PC-9 (cell line): ENCODE measurements at regions not wholly inside any gene's neighbourhood (a gene's known extent, or its start where the extent isn't known, plus 50 kb on each side); places are given as distances from the start of the nearest gene placed in this dataset.

ENCODE experiments used
- BruUV-seq: library from RNA; stranded (reverse); fragments of 400-500 nt; replicated peaks from 2 replicates; lab custom pipeline; 2021; lab: Mats Ljungman, UMichigan
- CTCF ChIA-PET: fragments of 300-600 bp; sonication (Branson Sonifier 250); formaldehyde crosslinking; loops from one replicate; lab custom pipeline; 2022; ENCODE audit warnings: antibody characterized with exemption; lab: Charles Lee
- POLR2A ChIA-PET: fragments of 300-600 bp; sonication (Branson Sonifier 250); formaldehyde crosslinking; loops from one replicate; lab custom pipeline; 2022; ENCODE audit warnings: antibody characterized with exemption; ENCODE audit not compliant: unreplicated experiment; lab: Charles Lee
- DNase-seq, 2 experiments: peaks; one replicate each; pipeline versions ENCODE4 v3.0.0 to v3.0.0-alpha.2; 2015 to 2022; ENCODE audit warnings: mixed read lengths in 1 of 2
- H2AFZ ChIP-seq: fragments of 200-600 bp; sonication (generic); 2 replicates; pipeline ENCODE4 v1.8.1; 2017; ENCODE audit warnings: antibody characterized with exemption
- H3F3A ChIP-seq: fragments of 200-600 bp; sonication (generic); 2 replicates; pipeline ENCODE4 v1.8.1; 2017; ENCODE audit warnings: antibody characterized with exemption, mild to moderate bottlenecking, low read depth; ENCODE audit not compliant: insufficient read depth
- H3K27ac ChIP-seq: fragments of 200-600 bp; sonication (generic); 2 replicates; pipeline ENCODE4 v1.6.1; 2016; ENCODE audit warnings: mixed run types
- H3K27me3 ChIP-seq: fragments of 200-600 bp; sonication (generic); 2 replicates; pipeline ENCODE4 v1.6.1; 2016; ENCODE audit warnings: low read depth, mixed run types; ENCODE audit not compliant: insufficient read depth
- H3K36me3 ChIP-seq: fragments of 200-600 bp; sonication (generic); 2 replicates; pipeline ENCODE4 v1.6.1; 2016; ENCODE audit warnings: low read depth, mixed run types
- H3K4me1 ChIP-seq: fragments of 200-600 bp; sonication (generic); replicated peaks from 2 replicates; pipeline ENCODE4 v1.6.1; 2016; ENCODE audit warnings: mixed run types; ENCODE audit not compliant: insufficient read depth
- H3K4me2 ChIP-seq: fragments of 200-600 bp; sonication (generic); 2 replicates; pipeline ENCODE4 v1.6.1; 2017; ENCODE audit warnings: mixed run types
- H3K4me3 ChIP-seq: fragments of 200-600 bp; sonication (generic); 2 replicates; pipeline ENCODE4 v1.6.1; 2016; ENCODE audit warnings: mixed run types
- H3K79me2 ChIP-seq: fragments of 200-600 bp; sonication (generic); 2 replicates; pipeline ENCODE4 v1.6.1; 2017; ENCODE audit warnings: low read depth, mixed run types
- H3K9me2 ChIP-seq: fragments of 200-600 bp; sonication (generic); 2 replicates; pipeline ENCODE4 v1.8.1; 2017; ENCODE audit warnings: mild to moderate bottlenecking; ENCODE audit not compliant: insufficient read depth
- H3K9me3 ChIP-seq: fragments of 200-600 bp; sonication (generic); 2 replicates; pipeline ENCODE4 v1.8.1; 2016; ENCODE audit warnings: low read depth; ENCODE audit not compliant: insufficient read depth
- H4K20me1 ChIP-seq: fragments of 200-600 bp; sonication (generic); 2 replicates; pipeline ENCODE4 v1.8.1; 2017; ENCODE audit not compliant: insufficient read depth
- EZH2 ChIP-seq: fragments of 200-600 bp; sonication (generic); IDR thresholded peaks from 2 replicates; pipeline ENCODE4 v1.8.0; 2017; ENCODE audit warnings: antibody characterized with exemption, low read depth
- intact Hi-C: fragments of 100-400 bp; cut with micrococcal nuclease; formaldehyde crosslinking; loops from one replicate; pipeline ENCODE4 v1.10.0; 2022; ENCODE audit not compliant: unreplicated experiment
- TF ChIP-seq, protein P1 (sequence below): fragments of 200-600 bp; sonication (generic); conservative IDR thresholded peaks from 2 replicates; pipeline ENCODE4 v1.6.1; 2017; ENCODE audit warnings: mixed run types, antibody characterized with exemption, mild to moderate bottlenecking, moderate library complexity

GRCh38 chrX:93598076-93598475 is 75.3 kb downstream of the NAP1L3 start:
- Histone ChIP-seq H4K20me1 (no peaks in the 10 kb centered on the region), H2AFZ (no peak overlapping the region), H3K27ac (no peak overlapping the region), H3K4me1 (no peaks in the 10 kb centered on the region), H3K36me3 (no peaks in the 10 kb centered on the region), H3K79me2 (no peaks in the 10 kb centered on the region), H3K9me3 (no peaks in the 10 kb centered on the region), H3K4me3 (no peak overlapping the region), H3K4me2 (no peak overlapping the region), H3K27me3 (no peaks in the 10 kb centered on the region), H3F3A (no peaks in the 10 kb centered on the region), H3K9me2 (no peaks in the 10 kb centered on the region)
- DNase-seq: no peak
- TF ChIP-seq, protein P1, sequence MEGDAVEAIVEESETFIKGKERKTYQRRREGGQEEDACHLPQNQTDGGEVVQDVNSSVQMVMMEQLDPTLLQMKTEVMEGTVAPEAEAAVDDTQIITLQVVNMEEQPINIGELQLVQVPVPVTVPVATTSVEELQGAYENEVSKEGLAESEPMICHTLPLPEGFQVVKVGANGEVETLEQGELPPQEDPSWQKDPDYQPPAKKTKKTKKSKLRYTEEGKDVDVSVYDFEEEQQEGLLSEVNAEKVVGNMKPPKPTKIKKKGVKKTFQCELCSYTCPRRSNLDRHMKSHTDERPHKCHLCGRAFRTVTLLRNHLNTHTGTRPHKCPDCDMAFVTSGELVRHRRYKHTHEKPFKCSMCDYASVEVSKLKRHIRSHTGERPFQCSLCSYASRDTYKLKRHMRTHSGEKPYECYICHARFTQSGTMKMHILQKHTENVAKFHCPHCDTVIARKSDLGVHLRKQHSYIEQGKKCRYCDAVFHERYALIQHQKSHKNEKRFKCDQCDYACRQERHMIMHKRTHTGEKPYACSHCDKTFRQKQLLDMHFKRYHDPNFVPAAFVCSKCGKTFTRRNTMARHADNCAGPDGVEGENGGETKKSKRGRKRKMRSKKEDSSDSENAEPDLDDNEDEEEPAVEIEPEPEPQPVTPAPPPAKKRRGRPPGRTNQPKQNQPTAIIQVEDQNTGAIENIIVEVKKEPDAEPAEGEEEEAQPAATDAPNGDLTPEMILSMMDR: no peak
- TF ChIP-seq EZH2: no peak
- intact Hi-C loops: no loop called here
- CTCF ChIA-PET: no interaction called here
- POLR2A ChIA-PET: no interaction called here
- BruUV-seq: no TSS peak

- no peaks in the 10 kb centered on the region for H3F3A ChIP-seq
- H3K4me1 ChIP-seq: no peaks in the 10 kb centered on the region
- H4K20me1 ChIP-seq: no peaks in the 10 kb centered on the region
- H2AFZ ChIP-seq: no peak overlapping the region
- no peaks in the 10 kb centered on the region for H3K36me3 ChIP-seq
- ChIA-PET CTCF (no interaction called here), POLR2A (no interaction called here)
- intact Hi-C loops: no loop called here
- TF ChIP-seq, protein P1: no peak
- no peak for TF ChIP-seq EZH2
- no peak overlapping the region for H3K4me2 ChIP-seq
- H3K27me3 ChIP-seq: no peaks in the 10 kb centered on the region
- H3K4me3 ChIP-seq: no peak overlapping the region
- no peaks in the 10 kb centered on the region for H3K9me2 ChIP-seq
- no peak for DNase-seq
- H3K27ac ChIP-seq: no peak overlapping the region
- no peaks in the 10 kb centered on the region for H3K9me3 ChIP-seq
- no peaks in the 10 kb centered on the region for H3K79me2 ChIP-seq
- no TSS peak for BruUV-seq
Measured at GRCh38 chrX:93594780-93595179, 78.6 kb downstream of the NAP1L3 start.

GRCh38 chrX:93593966-93594365 is 79.4 kb downstream of the NAP1L3 start:
- CTCF ChIA-PET: no interaction called here
- POLR2A ChIA-PET: no interaction called here
- H3F3A ChIP-seq: no peaks in the 10 kb centered on the region
- TF ChIP-seq, protein P1: no peak
- no peak for TF ChIP-seq EZH2
- no peak for DNase-seq
- H3K36me3 ChIP-seq: no peaks in the 10 kb centered on the region
- no peaks in the 10 kb centered on the region for H3K9me2 ChIP-seq
- intact Hi-C loops: no loop called here
- H2AFZ ChIP-seq: no peak overlapping the region
- no peak overlapping the region for H3K4me3 ChIP-seq
- H3K9me3 ChIP-seq: no peaks in the 10 kb centered on the region
- H3K27ac ChIP-seq: no peak overlapping the region
- H4K20me1 ChIP-seq: no peaks in the 10 kb centered on the region
- no peaks in the 10 kb centered on the region for H3K4me1 ChIP-seq
- H3K79me2 ChIP-seq: no peaks in the 10 kb centered on the region
- no peaks in the 10 kb centered on the region for H3K27me3 ChIP-seq
- no TSS peak for BruUV-seq
- no peak overlapping the region for H3K4me2 ChIP-seq
